Neural crest cell (in vitro differentiated cells): ENCODE measurements at regions not wholly inside any gene's neighbourhood (a gene's known extent, or its start where the extent isn't known, plus 50 kb on each side); places are given as distances from the start of the nearest gene placed in this dataset.

Experiments used
- DNase-seq: peaks from one replicate; pipeline ENCODE4 v3.0.0; 2021; ENCODE audit warnings: low read depth, mixed read lengths, low spot score
- H3K27ac Mint-ChIP-seq: one replicate; pipeline ENCODE4 v1.8.0; 2021; ENCODE audit warnings: mild to moderate bottlenecking, mixed read lengths; ENCODE audit not compliant: unreplicated experiment
- H3K27me3 Mint-ChIP-seq: 2 replicates; pipeline ENCODE4 v1.8.0; 2021; ENCODE audit warnings: low read depth, mild to moderate bottlenecking, mixed read lengths
- H3K36me3 Mint-ChIP-seq: 2 replicates; pipeline ENCODE4 v1.8.0; 2021; ENCODE audit warnings: low read depth, mild to moderate bottlenecking, mixed read lengths
- H3K4me1 Mint-ChIP-seq: 2 replicates; pipeline ENCODE4 v1.8.0; 2021; ENCODE audit warnings: mixed read lengths
- H3K4me3 Mint-ChIP-seq: one replicate; pipeline ENCODE4 v1.8.0; 2021; ENCODE audit warnings: mild to moderate bottlenecking, mixed read lengths
- H3K9me3 Mint-ChIP-seq: 2 replicates; pipeline ENCODE4 v1.8.0; 2021; ENCODE audit warnings: mixed read lengths
- TF ChIP-seq, protein P1 (sequence below): fragments of 200-600 bp; sonication (generic); conservative IDR thresholded peaks from 2 replicates; pipeline ENCODE4 v1.5.0; 2021; ENCODE audit warnings: antibody characterized with exemption, mild to moderate bottlenecking

DNA sequence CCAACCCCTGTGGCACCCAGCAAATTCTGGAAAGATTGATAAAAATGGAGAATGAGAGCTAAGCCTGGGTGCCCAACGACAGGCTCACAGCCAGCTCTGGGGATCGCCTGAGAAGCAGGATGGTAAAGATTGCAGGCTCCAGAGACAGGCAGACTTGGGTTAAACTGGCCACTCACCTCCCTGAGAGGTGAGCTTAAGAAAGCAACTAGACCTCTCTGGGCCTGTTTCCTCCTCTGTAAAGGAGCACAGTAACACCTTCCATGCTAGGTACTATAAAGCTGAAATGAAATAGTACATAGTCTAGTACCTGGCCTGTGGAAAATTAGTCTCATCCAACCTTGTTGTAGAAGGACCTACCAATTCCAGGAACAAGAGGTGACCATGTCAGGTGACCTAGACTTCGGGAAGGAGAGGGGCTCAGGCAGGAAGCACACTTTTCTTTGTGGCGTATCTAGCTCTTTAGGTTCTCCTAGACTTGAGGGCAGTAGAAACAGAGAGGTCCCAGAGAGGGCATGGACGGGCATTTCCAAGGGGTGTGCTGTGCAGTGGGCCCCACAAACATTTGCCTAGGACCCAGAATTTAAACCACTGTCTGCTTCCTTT, 142.8 kb upstream of the MYLIP start:
- Mint-ChIP-seq H3K36me3 (no peaks in the 10 kb centered on the region), H3K9me3 (peaks cover 2% of the 10 kb centered on the region), H3K4me3 (no peak overlapping the region), H3K27ac (no peak overlapping the region), H3K4me1 (peaks cover 37% of the 10 kb centered on the region), H3K27me3 (no peaks in the 10 kb centered on the region)
- TF ChIP-seq, protein P1, sequence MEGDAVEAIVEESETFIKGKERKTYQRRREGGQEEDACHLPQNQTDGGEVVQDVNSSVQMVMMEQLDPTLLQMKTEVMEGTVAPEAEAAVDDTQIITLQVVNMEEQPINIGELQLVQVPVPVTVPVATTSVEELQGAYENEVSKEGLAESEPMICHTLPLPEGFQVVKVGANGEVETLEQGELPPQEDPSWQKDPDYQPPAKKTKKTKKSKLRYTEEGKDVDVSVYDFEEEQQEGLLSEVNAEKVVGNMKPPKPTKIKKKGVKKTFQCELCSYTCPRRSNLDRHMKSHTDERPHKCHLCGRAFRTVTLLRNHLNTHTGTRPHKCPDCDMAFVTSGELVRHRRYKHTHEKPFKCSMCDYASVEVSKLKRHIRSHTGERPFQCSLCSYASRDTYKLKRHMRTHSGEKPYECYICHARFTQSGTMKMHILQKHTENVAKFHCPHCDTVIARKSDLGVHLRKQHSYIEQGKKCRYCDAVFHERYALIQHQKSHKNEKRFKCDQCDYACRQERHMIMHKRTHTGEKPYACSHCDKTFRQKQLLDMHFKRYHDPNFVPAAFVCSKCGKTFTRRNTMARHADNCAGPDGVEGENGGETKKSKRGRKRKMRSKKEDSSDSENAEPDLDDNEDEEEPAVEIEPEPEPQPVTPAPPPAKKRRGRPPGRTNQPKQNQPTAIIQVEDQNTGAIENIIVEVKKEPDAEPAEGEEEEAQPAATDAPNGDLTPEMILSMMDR, result no peak
- DNase-seq, result no peak

DNA sequence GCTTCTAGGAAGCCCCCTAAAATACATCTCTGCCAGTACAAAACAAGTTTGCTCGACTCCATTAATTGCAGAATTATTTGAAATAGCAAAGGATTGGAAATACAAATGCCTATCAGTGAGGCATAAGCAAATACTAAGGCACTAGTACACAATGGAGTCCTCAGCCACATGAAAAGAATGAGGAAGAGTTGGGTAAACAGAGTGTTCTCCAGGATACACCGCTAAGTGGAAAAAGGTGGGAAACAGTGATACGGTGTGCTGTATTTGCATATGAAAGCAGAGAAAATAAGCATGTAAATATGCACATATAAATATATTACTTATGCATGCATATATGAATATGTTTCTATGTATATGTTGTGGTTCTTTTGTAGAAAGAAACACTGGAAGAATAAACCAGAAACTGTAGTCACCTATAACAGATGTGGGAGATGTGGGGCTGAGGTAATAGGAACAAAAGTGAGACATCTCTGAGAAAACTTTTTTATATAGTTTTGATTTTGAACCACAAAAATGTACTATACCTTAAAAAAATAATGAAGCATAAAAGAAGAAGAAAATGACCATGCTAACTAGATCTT, 143.4 kb upstream of the MYLIP start:
- H3K36me3 Mint-ChIP-seq, result no peaks in the 10 kb centered on the region
- no peak overlapping the region for H3K4me3 Mint-ChIP-seq
- H3K9me3 Mint-ChIP-seq, result peaks cover 2% of the 10 kb centered on the region
- no peak for DNase-seq
- H3K27me3 Mint-ChIP-seq, result no peaks in the 10 kb centered on the region
- no peak overlapping the region for H3K27ac Mint-ChIP-seq
- peaks cover 31% of the 10 kb centered on the region for H3K4me1 Mint-ChIP-seq
- TF ChIP-seq, protein P1, result no peak

DNA sequence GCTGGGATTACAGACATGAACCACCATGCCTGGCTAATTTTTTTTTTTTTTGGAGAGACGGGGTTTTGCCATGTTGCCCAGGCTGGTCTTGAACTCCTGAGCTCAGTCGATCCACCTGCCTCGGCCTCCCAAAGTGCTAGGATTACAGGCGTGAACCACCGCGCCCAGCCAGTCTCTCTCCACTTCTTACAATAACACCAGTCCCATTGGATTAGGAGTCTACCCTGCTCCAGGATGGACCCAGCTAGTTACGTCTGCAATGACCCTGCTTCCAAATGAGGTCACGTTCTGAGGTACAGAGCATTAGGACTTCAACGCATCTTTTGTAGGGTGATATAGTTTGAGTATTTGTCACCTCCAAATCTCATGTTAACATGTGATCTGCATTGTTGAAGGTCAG, 146.9 kb upstream of the MYLIP start:
- no peaks in the 10 kb centered on the region for H3K36me3 Mint-ChIP-seq
- TF ChIP-seq, protein P1, result no peak

DNA sequence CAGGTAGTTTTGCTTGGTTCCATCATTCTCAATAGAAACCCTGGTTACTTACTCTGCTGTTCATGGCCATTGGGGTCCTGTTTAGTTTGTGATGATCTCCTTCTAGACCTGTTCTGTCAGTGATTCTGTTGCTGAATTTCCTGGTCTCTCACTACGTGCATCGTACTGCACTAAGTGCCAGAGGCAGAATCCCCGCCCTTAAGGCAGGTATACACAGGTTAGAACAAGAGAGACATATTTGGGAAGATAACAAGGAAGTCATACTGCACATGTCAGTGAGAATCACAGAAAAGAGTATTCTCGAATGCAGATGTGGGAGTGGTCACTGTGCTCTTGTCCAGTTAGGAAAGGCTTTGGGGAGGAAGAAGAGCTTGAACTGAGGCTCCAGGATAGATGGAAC, 148.1 kb upstream of the MYLIP start:
- Mint-ChIP-seq H3K27ac (no peak overlapping the region), H3K36me3 (no peaks in the 10 kb centered on the region), H3K27me3 (no peaks in the 10 kb centered on the region), H3K4me1 (no peaks in the 10 kb centered on the region), H3K9me3 (peaks cover 2% of the 10 kb centered on the region), H3K4me3 (no peak overlapping the region)
- TF ChIP-seq, protein P1, result no peak
- DNase-seq, result no peak

More for the DNA sequence above, 146.9 kb upstream of the MYLIP start:
- Mint-ChIP-seq H3K9me3 (peaks cover 2% of the 10 kb centered on the region), H3K4me1 (peaks cover 7% of the 10 kb centered on the region), H3K27me3 (no peaks in the 10 kb centered on the region), H3K27ac (no peak overlapping the region), H3K4me3 (no peak overlapping the region)
- no peak for DNase-seq

DNA sequence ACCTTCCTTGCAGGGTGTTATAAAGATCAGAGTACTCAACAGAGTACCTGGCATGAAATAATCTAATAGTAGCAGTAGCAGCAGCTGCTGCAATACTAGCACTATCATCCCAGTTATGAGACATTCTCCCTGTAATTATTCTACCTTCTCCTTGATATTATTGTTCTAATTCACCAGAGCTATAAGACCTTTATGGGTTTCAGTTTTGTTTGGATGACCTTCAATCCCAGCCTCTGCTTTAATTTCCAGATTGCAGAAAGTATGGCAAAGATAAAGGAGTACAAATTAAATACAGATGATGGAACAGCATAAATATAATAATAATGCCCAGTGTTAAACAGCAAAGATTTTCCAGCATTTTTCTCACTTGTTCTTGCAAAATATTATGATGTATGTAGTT, 150.5 kb upstream of the MYLIP start:
- no peak overlapping the region for H3K27ac Mint-ChIP-seq
- no peaks in the 10 kb centered on the region for H3K4me1 Mint-ChIP-seq
- H3K9me3 Mint-ChIP-seq, result peaks cover 6% of the 10 kb centered on the region
- no peak overlapping the region for H3K4me3 Mint-ChIP-seq
- TF ChIP-seq, protein P1, result no peak
- H3K27me3 Mint-ChIP-seq, result no peaks in the 10 kb centered on the region
- H3K36me3 Mint-ChIP-seq, result peaks cover 3% of the 10 kb centered on the region
- no peak for DNase-seq
